ENCODE measurements at regions not wholly inside any gene's neighbourhood (a gene's known extent, or its start where the extent isn't known, plus 50 kb on each side); places are given as distances from the start of the nearest gene placed in this dataset.

- TF ChIP-seq CTCF (conservative IDR thresholded peaks at IDR 0.05; ENCODE audit: low read depth, low read length) (no peak), EZH2 (IDR thresholded peaks at IDR 0.05; ENCODE audit: borderline replicate concordance, low read depth, low read length, poor library complexity, severe bottlenecking) (no peak)
Measured at GRCh38 chr2:120609826-120610395, 125.8 kb upstream of the GLI2 start.
